ENCODE measurements at regions not wholly inside any gene's neighbourhood (a gene's known extent, or its start where the extent isn't known, plus 50 kb on each side); places are given as distances from the start of the nearest gene placed in this dataset.
A peak's percentile ranks its signal among the peaks of the same experiment; 100 is the strongest.

- no peak for DNase-seq (ENCODE audit: low read depth in 3 of 3, low spot score in 2 of 3)
Measured at GRCh38 chr4:32172086-32172485, 1451.9 kb downstream of the PCDH7 start.

DNA sequence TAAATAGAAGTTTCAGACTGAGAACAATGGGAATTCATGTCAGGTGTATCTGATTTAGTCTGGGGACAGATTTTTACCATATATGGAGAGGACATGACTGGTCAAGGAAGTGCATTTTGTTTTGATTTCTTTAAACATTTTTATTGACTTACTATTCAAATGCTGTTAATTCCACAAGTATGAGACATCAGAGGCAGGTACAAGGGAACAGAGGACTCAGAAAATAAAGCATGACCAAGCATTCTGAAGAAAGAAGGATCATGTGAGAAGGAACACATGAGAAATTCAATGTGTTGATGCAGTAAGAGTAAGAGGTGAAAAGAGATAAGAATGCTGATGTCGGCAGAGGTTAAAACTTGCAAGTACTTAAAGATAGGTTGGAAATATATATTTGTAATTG, 1452.6 kb downstream of the PCDH7 start:
- DNase-seq (ENCODE audit: low read depth in 3 of 3, low spot score in 2 of 3): no peak

DNA sequence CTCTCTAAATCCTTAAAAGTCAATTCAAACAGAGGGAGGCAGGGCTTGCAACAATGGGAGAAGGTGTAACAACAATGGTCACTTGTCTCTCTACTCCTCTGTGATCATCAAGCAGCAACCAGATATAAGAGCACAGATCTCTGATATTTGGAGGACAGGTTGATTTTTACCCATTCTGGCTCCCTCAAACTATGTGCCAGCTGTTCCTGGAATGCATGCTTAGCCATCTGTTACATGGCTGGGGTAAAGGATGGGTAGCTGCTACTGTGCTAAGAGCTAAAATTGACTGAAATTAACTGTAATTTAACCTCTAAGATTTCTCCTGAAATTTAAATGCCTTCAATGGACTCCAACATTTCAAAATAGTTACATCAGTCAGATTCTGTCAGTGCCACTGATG, 1459.9 kb downstream of the PCDH7 start:
- no peak for DNase-seq (ENCODE audit: low read depth in 3 of 3, low spot score in 2 of 3)

GRCh38 chr4:32184186-32184585, 1464.0 kb downstream of the PCDH7 start:
- no peak for DNase-seq (ENCODE audit: low read depth in 3 of 3, low spot score in 2 of 3)

DNA sequence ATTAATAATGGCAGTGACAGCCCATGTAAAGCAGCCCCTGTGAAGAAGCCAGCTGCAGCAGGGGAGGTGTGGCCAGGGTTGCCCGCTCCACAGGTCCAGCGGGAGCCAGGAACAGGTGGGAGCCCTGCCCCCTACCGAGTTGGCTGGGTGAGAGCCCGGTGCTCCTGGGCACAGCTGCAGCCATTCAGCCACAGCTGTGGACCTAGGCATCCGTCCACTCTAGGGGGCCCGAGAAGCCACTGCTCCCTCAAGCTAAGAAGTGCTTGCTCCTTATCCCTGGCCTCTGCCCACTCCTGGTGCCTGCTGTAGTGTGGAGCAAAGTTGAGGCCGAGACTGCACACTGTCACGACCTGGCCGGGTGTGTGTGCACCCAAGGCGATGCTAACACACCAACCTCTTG, 1469.0 kb downstream of the PCDH7 start:
- no peak for DNase-seq (ENCODE audit: low read depth in 3 of 3, low spot score in 2 of 3)

GRCh38 chr4:32189788-32190187, 1469.6 kb downstream of the PCDH7 start:
- DNase-seq (ENCODE audit: low read depth in 3 of 3, low spot score in 2 of 3): no peak

DNA sequence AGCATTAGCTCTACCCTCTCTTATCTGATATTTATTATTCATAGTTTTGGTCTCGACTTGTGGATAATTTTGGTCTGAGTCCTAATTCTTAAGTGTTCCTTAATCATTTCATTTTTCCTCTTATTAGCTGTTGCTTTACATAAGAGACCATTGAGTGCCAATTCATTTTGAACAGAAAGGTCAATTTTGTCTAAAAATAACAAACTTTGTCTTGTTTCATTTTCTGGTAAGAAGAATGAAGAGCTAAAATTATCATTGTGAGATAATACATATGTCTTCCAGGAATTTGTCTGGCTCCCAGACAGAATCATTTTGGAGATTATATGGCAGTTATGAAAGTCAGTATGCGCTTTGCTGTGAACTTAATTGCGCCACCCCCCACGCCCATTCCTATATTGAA, 1471.8 kb downstream of the PCDH7 start:
- no peak for DNase-seq (ENCODE audit: low read depth in 3 of 3, low spot score in 2 of 3)

DNA sequence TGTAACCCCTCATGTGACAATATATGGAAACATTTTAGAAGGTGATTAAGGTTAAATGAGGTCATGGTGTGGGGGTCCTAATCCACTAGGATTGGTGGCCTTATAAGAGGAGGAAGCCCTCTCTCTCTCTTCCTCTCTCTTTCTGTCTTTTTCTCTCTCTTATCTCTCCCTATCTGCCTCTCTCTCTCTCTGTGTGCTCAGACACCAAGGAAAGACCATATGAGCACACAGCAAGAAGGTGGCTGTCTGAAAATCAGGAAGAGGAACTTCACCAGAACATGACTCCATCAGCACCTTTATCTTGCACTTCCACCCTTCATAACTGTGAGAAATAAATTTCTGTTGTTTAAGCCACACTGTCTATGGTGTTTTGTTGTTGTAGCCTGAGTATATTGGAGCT, 1472.2 kb downstream of the PCDH7 start:
- DNase-seq (ENCODE audit: low read depth in 3 of 3, low spot score in 2 of 3): no peak

GRCh38 chr4:32192991-32193390, 1472.8 kb downstream of the PCDH7 start:
- DNase-seq (ENCODE audit: low read depth in 3 of 3, low spot score in 2 of 3): no peak

GRCh38 chr4:32196950-32197688, 1477.0 kb downstream of the PCDH7 start:
- DNase-seq (ENCODE audit: low read depth in 3 of 3, low spot score in 2 of 3): peak in 1 of 3 donors; percentile 6

DNA sequence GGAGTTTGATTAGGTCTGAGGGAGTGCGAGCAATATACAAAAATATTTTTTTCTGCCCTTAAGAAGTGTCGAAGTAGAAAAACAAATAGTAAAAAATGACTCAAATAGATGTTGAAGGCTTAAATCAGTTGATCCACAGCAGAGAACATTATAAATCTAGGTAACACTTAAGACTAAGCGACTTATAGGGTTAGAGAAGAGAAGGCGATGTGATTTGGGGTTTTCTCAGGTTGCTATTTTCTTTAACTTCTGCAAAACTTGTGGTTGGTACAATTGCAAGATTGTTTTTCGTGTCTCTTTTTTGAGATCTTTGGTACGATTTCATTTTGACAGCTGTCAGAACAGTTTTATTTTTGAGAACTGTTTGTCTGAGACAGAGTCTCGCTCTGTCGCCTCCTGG, 1479.5 kb downstream of the PCDH7 start:
- DNase-seq (ENCODE audit: low read depth in 3 of 3, low spot score in 2 of 3): no peak

- DNase-seq (ENCODE audit: low read depth in 3 of 3, low spot score in 2 of 3): no peak
Measured at GRCh38 chr4:32203340-32203739, 1483.2 kb downstream of the PCDH7 start.

GRCh38 chr4:32206756-32207155, 1486.6 kb downstream of the PCDH7 start:
- DNase-seq (ENCODE audit: low read depth in 3 of 3, low spot score in 2 of 3): no peak

DNA sequence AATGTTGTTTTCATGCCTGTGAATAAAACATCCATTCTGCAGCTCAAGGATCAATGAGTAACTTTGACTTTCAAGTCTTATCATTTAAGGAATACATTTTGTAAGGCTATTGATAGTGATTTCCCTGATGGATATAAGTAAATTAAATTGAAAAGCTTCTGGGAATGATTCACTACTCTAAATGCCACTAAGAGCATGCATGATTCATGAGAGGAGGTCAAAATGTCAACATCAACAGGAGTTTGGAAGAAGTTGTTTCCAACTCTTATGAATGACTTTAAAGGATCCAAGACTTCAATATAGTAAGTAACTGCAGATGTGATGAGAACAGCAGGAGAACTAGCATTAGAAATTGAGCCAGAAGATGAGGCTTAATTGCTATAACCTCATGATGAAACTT, 1487.3 kb downstream of the PCDH7 start:
- DNase-seq (ENCODE audit: low read depth in 3 of 3, low spot score in 2 of 3): no peak

DNA sequence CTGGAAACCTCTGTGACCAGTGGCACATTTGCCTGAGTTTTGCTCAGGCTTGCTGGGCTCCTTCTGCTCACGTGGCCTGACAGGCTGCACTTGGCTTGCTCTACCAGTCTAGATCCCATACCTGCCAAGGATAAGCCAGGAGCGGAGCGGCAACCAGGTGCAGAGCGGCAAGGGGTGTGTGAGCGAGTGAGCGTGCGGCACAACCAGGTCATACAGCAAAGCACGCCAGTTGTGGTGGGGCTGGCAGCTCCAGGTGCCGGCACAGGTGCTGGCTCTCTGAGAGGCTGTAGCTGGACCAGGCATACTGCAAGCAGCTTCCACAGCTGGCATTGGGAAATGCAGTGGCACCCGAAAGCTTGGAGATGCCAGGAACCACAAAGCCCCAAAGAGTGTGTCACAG, 1495.1 kb downstream of the PCDH7 start:
- DNase-seq (ENCODE audit: low read depth in 3 of 3, low spot score in 2 of 3): no peak

GRCh38 chr4:32216502-32216901, 1496.3 kb downstream of the PCDH7 start:
- DNase-seq (ENCODE audit: low read depth in 3 of 3, low spot score in 2 of 3): no peak

GRCh38 chr4:32219306-32220075, 1499.3 kb downstream of the PCDH7 start:
- no peak for DNase-seq (ENCODE audit: low read depth in 3 of 3, low spot score in 2 of 3)

DNA sequence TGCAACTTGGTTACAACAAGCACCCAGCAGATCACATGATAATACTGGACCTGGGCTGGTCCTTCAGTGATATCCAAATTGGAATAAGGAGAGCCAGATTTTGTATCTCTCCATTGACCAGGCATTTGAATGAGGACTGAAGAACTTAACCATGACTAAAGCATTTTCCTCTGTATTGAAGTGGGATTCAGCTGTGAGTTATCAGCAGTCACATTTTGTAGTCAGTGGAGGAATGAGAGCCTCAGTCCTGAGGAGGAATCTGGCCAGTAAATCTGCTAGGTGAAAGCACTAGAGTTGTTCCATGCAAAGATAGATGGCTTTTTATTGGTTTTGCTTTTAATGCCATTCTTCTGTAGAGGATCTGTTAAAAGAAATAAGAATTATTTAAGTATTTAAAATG, 1506.0 kb downstream of the PCDH7 start:
- DNase-seq (ENCODE audit: low read depth in 3 of 3, low spot score in 2 of 3): no peak

DNA sequence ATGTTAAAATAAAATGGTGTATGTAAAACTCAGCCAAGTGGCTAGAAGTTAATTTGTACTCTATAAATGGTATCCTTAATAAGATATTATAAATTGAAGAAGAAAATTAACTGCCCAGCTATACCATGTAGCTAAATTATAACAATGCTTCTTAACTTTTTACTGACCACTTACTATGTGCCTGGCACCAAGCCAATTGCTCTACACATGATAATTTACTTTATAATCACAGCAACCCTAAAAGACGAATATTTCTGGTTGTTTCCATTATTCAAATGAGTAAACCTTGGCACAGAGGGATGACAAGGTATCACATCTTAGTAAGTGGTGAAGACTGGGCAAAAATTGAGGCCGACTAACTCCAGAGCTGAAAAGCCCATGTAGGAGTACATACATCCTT, 1506.6 kb downstream of the PCDH7 start:
- no peak for DNase-seq (ENCODE audit: low read depth in 3 of 3, low spot score in 2 of 3)

- DNase-seq (ENCODE audit: low read depth in 3 of 3, low spot score in 2 of 3): no peak
Measured at GRCh38 chr4:32243926-32244325, 1523.8 kb downstream of the PCDH7 start.

DNA sequence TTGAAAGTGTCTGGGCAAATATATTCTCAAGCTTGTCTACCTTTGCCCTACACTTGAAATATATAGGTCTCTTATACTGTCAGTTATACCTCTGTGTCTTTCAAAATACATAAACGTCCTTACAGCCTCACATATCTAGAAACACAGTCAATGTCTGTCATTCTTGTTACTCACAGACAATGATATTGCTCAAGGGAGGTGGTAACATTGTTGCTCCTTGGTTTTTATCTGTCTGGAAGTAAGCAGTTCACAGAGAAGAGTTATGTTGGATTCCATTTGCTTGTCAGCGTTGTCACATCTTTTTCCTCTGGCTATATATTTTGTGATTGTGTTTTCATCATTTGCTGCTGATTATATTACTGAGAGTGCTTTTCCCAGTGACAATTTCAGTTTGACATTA, 1528.9 kb downstream of the PCDH7 start:
- no peak for DNase-seq (ENCODE audit: low read depth in 3 of 3, low spot score in 2 of 3)

GRCh38 chr4:32251126-32251525, 1531.0 kb downstream of the PCDH7 start:
- no peak for DNase-seq (ENCODE audit: low read depth in 3 of 3, low spot score in 2 of 3)

Measured in right renal cortex interstitium (tissue), 3 donors.